RKO (cell line): ENCODE measurements at regions not wholly inside any gene's neighbourhood (a gene's known extent, or its start where the extent isn't known, plus 50 kb on each side); places are given as distances from the start of the nearest gene placed in this dataset.

Experiments
- DNase-seq: peaks from one replicate; pipeline ENCODE4 v3.0.0-alpha.2; 2016; ENCODE audit warnings: low spot score

- peak; percentile 90 for DNase-seq
Observed at GRCh38 chr17:59451706-59452105, 113.7 kb upstream of the DHX40 start.

- DNase-seq, result no peak
Observed at GRCh38 chr17:59454633-59455105, 110.7 kb upstream of the DHX40 start.

GRCh38 chr17:59456428-59456827 lies 109.0 kb upstream of the DHX40 start:
- no peak for DNase-seq

GRCh38 chr17:59456923-59457615 lies 108.3 kb upstream of the DHX40 start:
- DNase-seq, result no peak

- DNase-seq, result no peak
Observed at GRCh38 chr17:59462385-59462784, 103.0 kb upstream of the DHX40 start.

GRCh38 chr17:59464246-59464645 lies 101.2 kb upstream of the DHX40 start:
- DNase-seq, result no peak

GRCh38 chr17:59465949-59466307 lies 99.5 kb upstream of the DHX40 start:
- no peak for DNase-seq

GRCh38 chr17:59466946-59467801 lies 98.2 kb upstream of the DHX40 start:
- no peak for DNase-seq

GRCh38 chr17:59469786-59470485 lies 95.5 kb upstream of the DHX40 start:
- no peak for DNase-seq

GRCh38 chr17:59470624-59471297 lies 94.6 kb upstream of the DHX40 start:
- DNase-seq, result no peak

GRCh38 chr17:59476413-59476812 lies 89.0 kb upstream of the DHX40 start:
- DNase-seq, result no peak

GRCh38 chr17:59479141-59479540 lies 86.3 kb upstream of the DHX40 start:
- no peak for DNase-seq

GRCh38 chr17:59483860-59484259 lies 81.5 kb upstream of the DHX40 start:
- DNase-seq, result no peak

GRCh38 chr17:59485015-59485414 lies 80.4 kb upstream of the DHX40 start:
- no peak for DNase-seq

GRCh38 chr17:59485946-59486345 lies 79.5 kb upstream of the DHX40 start:
- no peak for DNase-seq

- no peak for DNase-seq
Observed at GRCh38 chr17:59487161-59487873, 78.1 kb upstream of the DHX40 start.

GRCh38 chr17:59488805-59489204 lies 76.6 kb upstream of the DHX40 start:
- DNase-seq, result no peak

- no peak for DNase-seq
Observed at GRCh38 chr17:59490216-59490615, 75.2 kb upstream of the DHX40 start.

GRCh38 chr17:59491353-59492090 lies 73.9 kb upstream of the DHX40 start:
- DNase-seq, result no peak

GRCh38 chr17:59492091-59492451 lies 73.3 kb upstream of the DHX40 start:
- DNase-seq, result no peak

GRCh38 chr17:59493867-59494266 lies 71.5 kb upstream of the DHX40 start:
- DNase-seq, result no peak
